ENCODE measurements at regions not wholly inside any gene's neighbourhood (a gene's known extent, or its start where the extent isn't known, plus 50 kb on each side); places are given as distances from the start of the nearest gene placed in this dataset.

DNA sequence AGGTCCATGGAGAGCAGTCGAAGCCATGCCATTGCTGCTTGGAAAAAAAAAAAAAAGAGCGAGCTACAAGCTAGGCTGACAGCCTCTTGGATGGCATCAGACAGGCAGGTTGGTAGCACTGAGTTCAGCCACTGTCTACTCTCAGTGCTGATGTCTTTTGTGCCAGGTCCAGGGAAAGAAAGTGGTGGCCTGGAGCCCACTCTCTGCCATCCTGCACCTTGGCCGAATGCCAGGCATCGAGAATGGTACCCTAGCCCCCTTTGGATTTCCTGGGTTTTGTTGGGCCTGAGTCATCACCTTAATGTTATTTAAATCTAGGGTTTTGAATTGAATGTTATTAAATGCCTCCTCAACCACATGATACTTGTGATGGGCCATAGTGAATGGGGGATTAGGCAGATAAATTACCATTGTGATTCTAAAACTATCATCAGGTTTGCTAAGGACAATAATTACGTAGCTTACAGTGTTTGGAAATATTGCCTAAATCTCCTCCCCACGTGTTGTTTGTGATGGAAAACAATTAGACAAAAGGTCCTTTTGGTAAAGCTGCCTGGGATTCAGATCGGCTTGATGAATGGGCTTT lies 195.7 kb upstream of the GPR26 start:
- TF ChIP-seq OSR1 (CRISPR knock-in tag; IDR thresholded peaks at IDR 0.05) (no peak), PPARA (CRISPR knock-in tag; IDR thresholded peaks at IDR 0.05; ENCODE audit: borderline replicate concordance) (no peak), ZC3H10 (CRISPR knock-in tag; IDR thresholded peaks at IDR 0.05) (no peak), ISL1 (CRISPR knock-in tag; IDR thresholded peaks at IDR 0.05) (no peak), TOX (CRISPR knock-in tag; IDR thresholded peaks at IDR 0.05; ENCODE audit: borderline replicate concordance) (no peak)
- TF ChIP-seq, protein P1, sequence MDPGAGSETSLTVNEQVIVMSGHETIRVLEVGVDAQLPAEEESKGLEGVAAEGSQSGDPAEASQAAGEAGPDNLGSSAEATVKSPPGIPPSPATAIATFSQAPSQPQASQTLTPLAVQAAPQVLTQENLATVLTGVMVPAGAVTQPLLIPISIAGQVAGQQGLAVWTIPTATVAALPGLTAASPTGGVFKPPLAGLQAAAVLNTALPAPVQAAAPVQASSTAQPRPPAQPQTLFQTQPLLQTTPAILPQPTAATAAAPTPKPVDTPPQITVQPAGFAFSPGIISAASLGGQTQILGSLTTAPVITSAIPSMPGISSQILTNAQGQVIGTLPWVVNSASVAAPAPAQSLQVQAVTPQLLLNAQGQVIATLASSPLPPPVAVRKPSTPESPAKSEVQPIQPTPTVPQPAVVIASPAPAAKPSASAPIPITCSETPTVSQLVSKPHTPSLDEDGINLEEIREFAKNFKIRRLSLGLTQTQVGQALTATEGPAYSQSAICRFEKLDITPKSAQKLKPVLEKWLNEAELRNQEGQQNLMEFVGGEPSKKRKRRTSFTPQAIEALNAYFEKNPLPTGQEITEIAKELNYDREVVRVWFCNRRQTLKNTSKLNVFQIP (CRISPR knock-in tag; IDR thresholded peaks at IDR 0.05; ENCODE audit: borderline replicate concordance, low read depth): no peak
- TF ChIP-seq, protein P2, sequence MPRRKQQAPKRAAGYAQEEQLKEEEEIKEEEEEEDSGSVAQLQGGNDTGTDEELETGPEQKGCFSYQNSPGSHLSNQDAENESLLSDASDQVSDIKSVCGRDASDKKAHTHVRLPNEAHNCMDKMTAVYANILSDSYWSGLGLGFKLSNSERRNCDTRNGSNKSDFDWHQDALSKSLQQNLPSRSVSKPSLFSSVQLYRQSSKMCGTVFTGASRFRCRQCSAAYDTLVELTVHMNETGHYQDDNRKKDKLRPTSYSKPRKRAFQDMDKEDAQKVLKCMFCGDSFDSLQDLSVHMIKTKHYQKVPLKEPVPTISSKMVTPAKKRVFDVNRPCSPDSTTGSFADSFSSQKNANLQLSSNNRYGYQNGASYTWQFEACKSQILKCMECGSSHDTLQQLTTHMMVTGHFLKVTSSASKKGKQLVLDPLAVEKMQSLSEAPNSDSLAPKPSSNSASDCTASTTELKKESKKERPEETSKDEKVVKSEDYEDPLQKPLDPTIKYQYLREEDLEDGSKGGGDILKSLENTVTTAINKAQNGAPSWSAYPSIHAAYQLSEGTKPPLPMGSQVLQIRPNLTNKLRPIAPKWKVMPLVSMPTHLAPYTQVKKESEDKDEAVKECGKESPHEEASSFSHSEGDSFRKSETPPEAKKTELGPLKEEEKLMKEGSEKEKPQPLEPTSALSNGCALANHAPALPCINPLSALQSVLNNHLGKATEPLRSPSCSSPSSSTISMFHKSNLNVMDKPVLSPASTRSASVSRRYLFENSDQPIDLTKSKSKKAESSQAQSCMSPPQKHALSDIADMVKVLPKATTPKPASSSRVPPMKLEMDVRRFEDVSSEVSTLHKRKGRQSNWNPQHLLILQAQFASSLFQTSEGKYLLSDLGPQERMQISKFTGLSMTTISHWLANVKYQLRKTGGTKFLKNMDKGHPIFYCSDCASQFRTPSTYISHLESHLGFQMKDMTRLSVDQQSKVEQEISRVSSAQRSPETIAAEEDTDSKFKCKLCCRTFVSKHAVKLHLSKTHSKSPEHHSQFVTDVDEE (CRISPR knock-in tag; IDR thresholded peaks at IDR 0.05): no peak

Data from SK-N-SH treated with all-trans-retinoic acid at 6 μM for 48 hours (cell line).